ENCODE measurements at regions not wholly inside any gene's neighbourhood (a gene's known extent, or its start where the extent isn't known, plus 50 kb on each side); places are given as distances from the start of the nearest gene placed in this dataset.

DNA sequence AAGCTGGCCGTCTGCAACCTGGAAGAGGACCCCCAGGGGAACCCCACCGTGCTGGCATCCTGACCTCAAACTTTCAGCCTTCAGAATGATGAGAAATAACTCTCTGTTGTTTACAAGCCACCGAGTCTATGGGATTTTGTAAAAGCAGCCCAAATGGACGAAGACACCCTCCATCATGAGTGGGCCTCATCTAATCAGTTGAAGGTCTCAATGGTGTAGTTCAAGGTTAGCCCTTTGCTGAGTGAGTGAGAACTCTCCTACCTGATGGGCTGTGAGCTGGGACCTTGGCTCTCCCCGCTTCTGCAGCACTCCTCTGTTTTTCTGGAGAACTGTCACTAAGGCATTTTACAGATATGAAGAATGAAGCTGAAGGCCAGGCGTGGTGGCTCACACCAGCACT is 325.9 kb upstream of the TNRC6C start:
- TF ChIP-seq, protein P1, sequence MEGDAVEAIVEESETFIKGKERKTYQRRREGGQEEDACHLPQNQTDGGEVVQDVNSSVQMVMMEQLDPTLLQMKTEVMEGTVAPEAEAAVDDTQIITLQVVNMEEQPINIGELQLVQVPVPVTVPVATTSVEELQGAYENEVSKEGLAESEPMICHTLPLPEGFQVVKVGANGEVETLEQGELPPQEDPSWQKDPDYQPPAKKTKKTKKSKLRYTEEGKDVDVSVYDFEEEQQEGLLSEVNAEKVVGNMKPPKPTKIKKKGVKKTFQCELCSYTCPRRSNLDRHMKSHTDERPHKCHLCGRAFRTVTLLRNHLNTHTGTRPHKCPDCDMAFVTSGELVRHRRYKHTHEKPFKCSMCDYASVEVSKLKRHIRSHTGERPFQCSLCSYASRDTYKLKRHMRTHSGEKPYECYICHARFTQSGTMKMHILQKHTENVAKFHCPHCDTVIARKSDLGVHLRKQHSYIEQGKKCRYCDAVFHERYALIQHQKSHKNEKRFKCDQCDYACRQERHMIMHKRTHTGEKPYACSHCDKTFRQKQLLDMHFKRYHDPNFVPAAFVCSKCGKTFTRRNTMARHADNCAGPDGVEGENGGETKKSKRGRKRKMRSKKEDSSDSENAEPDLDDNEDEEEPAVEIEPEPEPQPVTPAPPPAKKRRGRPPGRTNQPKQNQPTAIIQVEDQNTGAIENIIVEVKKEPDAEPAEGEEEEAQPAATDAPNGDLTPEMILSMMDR (IDR thresholded peaks at IDR 0.05): no peak
- no peak for TF ChIP-seq ZFX (IDR thresholded peaks at IDR 0.05; ENCODE audit: borderline replicate concordance)

All from 22Rv1 (cell line).